CD4-positive, alpha-beta T cell (primary cell): ENCODE measurements at regions not wholly inside any gene's neighbourhood (a gene's known extent, or its start where the extent isn't known, plus 50 kb on each side); places are given as distances from the start of the nearest gene placed in this dataset.

Experiments used
- ATAC-seq: fragments of 200-7000 bp; cut with Tn5 transposase; one replicate; pipeline ENCODE4 v1.10.0; 2022; ENCODE audit warnings: mild to moderate bottlenecking; ENCODE audit not compliant: poor library complexity
- CTCF ChIA-PET: fragments of 350-600 bp; sonication (Branson Sonifier 250); formaldehyde crosslinking; loops from one replicate; lab custom pipeline; 2021; ENCODE audit warnings: antibody characterized with exemption, inconsistent platforms; lab: Charles Lee
- POLR2A ChIA-PET: fragments of 350-600 bp; sonication (Branson Sonifier 250); formaldehyde crosslinking; loops from one replicate; lab custom pipeline; 2021; ENCODE audit warnings: antibody characterized with exemption, inconsistent platforms; lab: Charles Lee
- DNase-seq, 14 experiments: peaks; one replicate each; pipeline ENCODE4 v3.0.0-alpha.2; 2013 to 2020; ENCODE audit warnings: mixed read lengths in 2 of 14
- H3K27ac ChIP-seq, 2 donors: one replicate each; pipeline versions ENCODE4 v1.5.1 to v1.7.0; 2013; ENCODE audit warnings: low read length in 2 of 2, low read depth in 1 of 2, mild to moderate bottlenecking in 1 of 2
- H3K27me3 ChIP-seq, 2 experiments: 1 replicate in 1 of 2; 2 replicates in 1 of 2; pipeline versions ENCODE4 v1.6.1 to v1.7.0; 2013; ENCODE audit warnings: low read length in 2 of 2, control low read depth in 1 of 2, mild to moderate bottlenecking in 1 of 2, moderate library complexity in 1 of 2; ENCODE audit not compliant: insufficient read depth in 2 of 2, control insufficient read depth in 1 of 2
- H3K36me3 ChIP-seq: one replicate; pipeline ENCODE4 v1.6.1; 2013; ENCODE audit warnings: low read length, control low read depth; ENCODE audit not compliant: insufficient read depth
- H3K4me1 ChIP-seq: one replicate; pipeline ENCODE4 v1.6.1; 2013; ENCODE audit warnings: low read length, control low read depth; ENCODE audit not compliant: insufficient read depth
- H3K4me3 ChIP-seq: one replicate; pipeline ENCODE4 v1.5.1; 2013; ENCODE audit warnings: mild to moderate bottlenecking, low read length, moderate library complexity
- H3K9me3 ChIP-seq, 2 experiments: 1 replicate in 1 of 2; 2 replicates in 1 of 2; pipeline versions ENCODE4 v1.6.1 to v1.7.0; 2013; ENCODE audit warnings: low read length in 2 of 2, mild to moderate bottlenecking in 2 of 2, control low read depth in 1 of 2, moderate library complexity in 1 of 2; ENCODE audit not compliant: control insufficient read depth in 1 of 2, insufficient read depth in 1 of 2
- H3K27ac Mint-ChIP-seq: one replicate; pipeline ENCODE4 v1.8.0; 2020; ENCODE audit warnings: mixed read lengths
- H3K27me3 Mint-ChIP-seq: one replicate; pipeline ENCODE4 v1.8.0; 2021; ENCODE audit warnings: mixed read lengths
- H3K36me3 Mint-ChIP-seq: one replicate; pipeline ENCODE4 v1.8.0; 2021; ENCODE audit warnings: low read depth, mixed read lengths
- H3K4me1 Mint-ChIP-seq: one replicate; pipeline ENCODE4 v1.8.0; 2021; ENCODE audit warnings: low read depth, mixed read lengths
- H3K4me3 Mint-ChIP-seq: one replicate; pipeline ENCODE4 v1.8.0; 2020; ENCODE audit warnings: mild to moderate bottlenecking, mixed read lengths
- H3K9me3 Mint-ChIP-seq: one replicate; pipeline ENCODE4 v1.8.0; 2020; ENCODE audit warnings: mixed read lengths
- CTCF ChIP-seq: fragments of 200-600 bp; IDR thresholded peaks from one replicate; pipeline ENCODE4 v1.8.0; 2022; ENCODE audit warnings: antibody characterized with exemption, mild to moderate bottlenecking
- intact Hi-C, 2 experiments: fragments of 100-400 bp; cut with DNase I in 1 of 2; cut with micrococcal nuclease in 1 of 2; formaldehyde crosslinking; loops; one replicate each; pipeline versions ENCODE4 v1.15.1 to v1.9.0; 2023 to 2025; cut with DNase I, micrococcal nuclease

GRCh38 chr13:98632961-98633360, 56.1 kb upstream of the STK24 start:
- Mint-ChIP-seq H3K9me3 (no peaks in the 10 kb centered on the region), H3K27ac (no peak overlapping the region), H3K36me3 (no peaks in the 10 kb centered on the region), H3K4me3 (no peak overlapping the region), H3K27me3 (no peaks in the 10 kb centered on the region), H3K4me1 (no peaks in the 10 kb centered on the region)
- H3K36me3 ChIP-seq, result no peaks in the 10 kb centered on the region
- POLR2A ChIA-PET, result no interaction called here
- TF ChIP-seq CTCF, result no peak
- CTCF ChIA-PET, result interaction anchor here (1.5 kb wide), 1 partner anchor 188 kb away, joined by 3 read pairs; no protein-coding TSS in a partner anchor
- H3K4me3 ChIP-seq, result no peak overlapping the region
- DNase-seq (no peak), ATAC-seq (no peak)
- no peaks in the 10 kb centered on the region for H3K4me1 ChIP-seq
- no peak overlapping the region for H3K27ac ChIP-seq
- no peaks in the 10 kb centered on the region for H3K27me3 ChIP-seq
- intact Hi-C loops, result no loop called here
- no peaks in the 10 kb centered on the region for H3K9me3 ChIP-seq

- CTCF ChIA-PET, result interaction anchor here (0.5 kb wide), 1 partner anchor 8 kb away, joined by 4 read pairs; no protein-coding TSS in a partner anchor
- Mint-ChIP-seq H3K36me3 (no peaks in the 10 kb centered on the region), H3K4me3 (no peak overlapping the region), H3K9me3 (no peaks in the 10 kb centered on the region), H3K27me3 (no peaks in the 10 kb centered on the region), H3K27ac (no peak overlapping the region), H3K4me1 (no peaks in the 10 kb centered on the region)
- Histone ChIP-seq H3K4me3 (no peak overlapping the region), H3K36me3 (no peaks in the 10 kb centered on the region), H3K9me3 (no peaks in the 10 kb centered on the region), H3K4me1 (no peaks in the 10 kb centered on the region), H3K27me3 (no peaks in the 10 kb centered on the region), H3K27ac (no peak overlapping the region)
- DNase-seq (no peak), ATAC-seq (no peak)
- POLR2A ChIA-PET, result no interaction called here
- no peak for TF ChIP-seq CTCF
- intact Hi-C loops, result no loop called here
These were observed 52.1 kb upstream of the STK24 start for GRCh38 chr13:98629055-98629454.
